H1 (cell line): ENCODE measurements at regions not wholly inside any gene's neighbourhood (a gene's known extent, or its start where the extent isn't known, plus 50 kb on each side); places are given as distances from the start of the nearest gene placed in this dataset.

ENCODE experiments used
- CTCF ChIA-PET: fragments of 300-600 bp; sonication (Branson Sonifier 250); formaldehyde crosslinking; loops from one replicate; lab custom pipeline; 2021; ENCODE audit not compliant: partially characterized antibody; lab: Charles Lee
- POLR2A ChIA-PET: fragments of 300-600 bp; sonication (Branson Sonifier 250); formaldehyde crosslinking; loops from one replicate; lab custom pipeline; 2021; ENCODE audit warnings: inconsistent platforms; ENCODE audit not compliant: partially characterized antibody; lab: Charles Lee
- DNase-seq, 2 experiments: peaks; one replicate each; pipeline versions ENCODE4 v3.0.0 to v3.0.0-alpha.2; 2010 to 2022; ENCODE audit warnings: low spot score in 2 of 2, low read depth in 1 of 2, mixed read lengths in 1 of 2
- FAIRE-seq: peaks from 2 replicates; lab custom pipeline; 2011; peaks lifted over from hg19 to GRCh38; lab: Jason Lieb, UNC
- H2AFZ ChIP-seq: 2 replicates; pipeline ENCODE4 v1.8.1; 2012; ENCODE audit warnings: low read length, inconsistent platforms
- H2AK5ac ChIP-seq: 2 replicates; pipeline ENCODE4 v1.6.1; 2013; ENCODE audit warnings: low read depth, low read length
- H2BK120ac ChIP-seq: replicated peaks from 2 replicates; pipeline ENCODE3; 2013; ENCODE audit warnings: low read depth, low read length, inconsistent platforms
- H2BK12ac ChIP-seq: 2 replicates; pipeline ENCODE4 v1.6.1; 2013; ENCODE audit warnings: low read depth, low read length
- H2BK15ac ChIP-seq: 2 replicates; pipeline ENCODE4 v1.6.1; 2013; ENCODE audit warnings: low read length
- H2BK20ac ChIP-seq: 2 replicates; pipeline ENCODE4 v1.6.1; 2013; ENCODE audit warnings: low read length
- H2BK5ac ChIP-seq: 2 replicates; pipeline ENCODE4 v1.6.1; 2013; ENCODE audit warnings: low read depth, low read length
- H3K14ac ChIP-seq: 2 replicates; pipeline ENCODE4 v1.6.1; 2013; ENCODE audit warnings: inconsistent platforms; ENCODE audit not compliant: insufficient read length
- H3K18ac ChIP-seq: 2 replicates; pipeline ENCODE4 v1.6.1; 2013; ENCODE audit warnings: low read length; ENCODE audit errors: extremely low read depth
- H3K23ac ChIP-seq: 2 replicates; pipeline ENCODE4 v1.6.1; 2013; ENCODE audit warnings: inconsistent platforms; ENCODE audit not compliant: insufficient read length
- H3K23me2 ChIP-seq: 2 replicates; pipeline ENCODE4 v1.6.1; 2013; ENCODE audit warnings: low read depth, low read length
- H3K27ac ChIP-seq: 2 replicates; pipeline ENCODE4 v1.6.1; 2011; ENCODE audit warnings: low read depth, low read length, inconsistent platforms
- H3K27me3 ChIP-seq, 4 experiments: replicated peaks in 1 of 4; 1 replicate in 1 of 4; 2 replicates in 3 of 4; pipeline versions ENCODE4 v1.6.1 to v1.8.1; 2011 to 2013; ENCODE audit warnings: low read length in 3 of 4, mild to moderate bottlenecking in 3 of 4, inconsistent platforms in 2 of 4, mixed read lengths in 2 of 4, moderate library complexity in 1 of 4; ENCODE audit not compliant: control insufficient read depth in 3 of 4, insufficient read depth in 3 of 4; ENCODE audit errors: extremely low read depth in 1 of 4
- H3K36me3 ChIP-seq, 4 experiments: 2 replicates each; pipeline versions ENCODE4 v1.6.1 to v1.8.1; 2011 to 2013; ENCODE audit warnings: mild to moderate bottlenecking in 4 of 4, low read length in 3 of 4, moderate library complexity in 2 of 4, control low read depth in 1 of 4, inconsistent platforms in 1 of 4; ENCODE audit not compliant: insufficient read depth in 4 of 4, control insufficient read depth in 2 of 4
- H3K4ac ChIP-seq: replicated peaks from 2 replicates; pipeline ENCODE3; 2013; ENCODE audit warnings: low read length, low read depth, mixed read lengths, inconsistent platforms; ENCODE audit not compliant: insufficient read length
- H3K4me1 ChIP-seq, 4 experiments: replicated peaks in 1 of 4; 1 replicate in 1 of 4; 2 replicates in 3 of 4; pipeline versions ENCODE4 v1.6.1 to v1.8.1; 2011 to 2013; ENCODE audit warnings: low read length in 3 of 4, inconsistent platforms in 2 of 4, mixed read lengths in 1 of 4; ENCODE audit not compliant: insufficient read depth in 4 of 4, control insufficient read depth in 3 of 4
- H3K4me2 ChIP-seq, 2 experiments: 2 replicates each; pipeline versions ENCODE4 v1.6.1 to v1.8.1; 2011 to 2013; ENCODE audit warnings: low read depth in 2 of 2, low read length in 2 of 2, control low read depth in 1 of 2, inconsistent platforms in 1 of 2, mild to moderate bottlenecking in 1 of 2; ENCODE audit not compliant: insufficient read depth in 1 of 2
- H3K4me3 ChIP-seq, 4 experiments: fragments of 200-600, 300-600 bp in 1 of 4; sonication (generic), shearing (Covaris generic), sonication (Bioruptor Twin) in 1 of 4; 2 replicates each; pipeline versions ENCODE4 v1.5.1 to v1.8.1; 2011 to 2016; ENCODE audit warnings: low read length in 4 of 4, low read depth in 3 of 4, control low read depth in 2 of 4, inconsistent platforms in 2 of 4, mild to moderate bottlenecking in 2 of 4, mixed read lengths in 1 of 4, moderate library complexity in 1 of 4; ENCODE audit not compliant: insufficient read depth in 2 of 4; ENCODE audit errors: extremely low read depth in 1 of 4
- H3K56ac ChIP-seq: replicated peaks from 2 replicates; pipeline ENCODE3; 2013; ENCODE audit warnings: low read depth, mild to moderate bottlenecking, mixed read lengths, low read length, inconsistent platforms; ENCODE audit not compliant: insufficient read length
- H3K79me1 ChIP-seq: 2 replicates; pipeline ENCODE4 v1.6.1; 2013; ENCODE audit warnings: low read depth, low read length, control low read depth
- H3K79me2 ChIP-seq, 2 experiments: 2 replicates each; pipeline versions ENCODE4 v1.6.1 to v1.8.1; 2012 to 2013; ENCODE audit warnings: low read length in 2 of 2, mild to moderate bottlenecking in 2 of 2, inconsistent platforms in 1 of 2; ENCODE audit not compliant: insufficient read depth in 2 of 2, control insufficient read depth in 1 of 2
- H3K9ac ChIP-seq, 4 experiments: replicated peaks in 1 of 4; 1 replicate in 1 of 4; 2 replicates in 3 of 4; pipeline versions ENCODE4 v1.6.1 to v1.8.1; 2011 to 2013; ENCODE audit warnings: low read depth in 3 of 4, low read length in 3 of 4, control low read depth in 2 of 4, mild to moderate bottlenecking in 2 of 4, moderate library complexity in 2 of 4, inconsistent platforms in 1 of 4; ENCODE audit errors: extremely low read depth in 1 of 4
- H3K9me3 ChIP-seq, 2 experiments: 2 replicates each; pipeline versions ENCODE4 v1.6.1 to v1.8.1; 2012 to 2013; ENCODE audit warnings: mild to moderate bottlenecking in 2 of 2, moderate library complexity in 2 of 2, control low read depth in 1 of 2, inconsistent platforms in 1 of 2, low read depth in 1 of 2, low read length in 1 of 2, mixed read lengths in 1 of 2; ENCODE audit not compliant: insufficient read depth in 2 of 2
- H4K20me1 ChIP-seq, 2 experiments: replicated peaks in 1 of 2; 2 replicates each; pipeline versions ENCODE3 to v1.8.1; 2011 to 2013; ENCODE audit warnings: inconsistent platforms in 2 of 2, low read length in 2 of 2, mild to moderate bottlenecking in 1 of 2; ENCODE audit not compliant: insufficient read depth in 2 of 2, control insufficient read depth in 1 of 2
- H4K5ac ChIP-seq: 2 replicates; pipeline ENCODE4 v1.6.1; 2013; ENCODE audit warnings: low read length, low read depth, mixed read lengths, inconsistent platforms; ENCODE audit not compliant: insufficient read length
- H4K8ac ChIP-seq: 2 replicates; pipeline ENCODE4 v1.8.0; 2013; ENCODE audit warnings: mild to moderate bottlenecking, moderate library complexity, low read length, inconsistent platforms; ENCODE audit not compliant: insufficient read depth; ENCODE audit errors: extremely low read depth
- H4K91ac ChIP-seq: replicated peaks from 2 replicates; pipeline ENCODE3; 2013; ENCODE audit warnings: low read length, mixed read lengths, inconsistent platforms; ENCODE audit not compliant: insufficient read length
- BRCA1 ChIP-seq: IDR thresholded peaks from 2 replicates; pipeline ENCODE4 v1.6.1; 2012; ENCODE audit warnings: low read depth, low read length, improper control_type of control experiment
- CEBPB ChIP-seq: IDR thresholded peaks from 2 replicates; pipeline ENCODE4 v1.6.1; 2012; ENCODE audit warnings: low read depth, low read length
- FOSL1 ChIP-seq: IDR thresholded peaks from 2 replicates; pipeline ENCODE4 v1.6.1; 2011; ENCODE audit warnings: mild to moderate bottlenecking, low read depth, low read length, moderate library complexity; ENCODE audit not compliant: insufficient read depth
- JUN ChIP-seq: IDR thresholded peaks from 2 replicates; pipeline ENCODE4 v1.6.1; 2011; ENCODE audit warnings: low read depth, mild to moderate bottlenecking, improper control_type of control experiment, low read length
- JUND ChIP-seq: IDR thresholded peaks from 2 replicates; pipeline ENCODE4 v1.6.1; 2011; ENCODE audit warnings: mild to moderate bottlenecking, improper control_type of control experiment, low read length
- POLR2A ChIP-seq, 2 experiments: IDR thresholded peaks; 1 replicate in 1 of 2; 2 replicates in 1 of 2; pipeline ENCODE4 v1.6.1; 2011; ENCODE audit warnings: low read depth in 2 of 2, low read length in 2 of 2, mild to moderate bottlenecking in 2 of 2; ENCODE audit errors: control extremely low read depth in 1 of 2
- POU5F1 ChIP-seq: IDR thresholded peaks from 2 replicates; pipeline ENCODE4 v1.6.1; 2011; ENCODE audit warnings: low read depth, mild to moderate bottlenecking, low read length, moderate library complexity
- RFX5 ChIP-seq: IDR thresholded peaks from 2 replicates; pipeline ENCODE4 v1.6.1; 2011; ENCODE audit warnings: low read depth, low read length, improper control_type of control experiment, borderline replicate concordance
- SIRT6 ChIP-seq: IDR thresholded peaks from one replicate; pipeline ENCODE4 v1.7.1; 2012; ENCODE audit warnings: low read length, inconsistent platforms
- SIX5 ChIP-seq: IDR thresholded peaks from 2 replicates; pipeline ENCODE4 v1.6.1; 2011; ENCODE audit warnings: mild to moderate bottlenecking, low read depth, low read length
- SP4 ChIP-seq: IDR thresholded peaks from 2 replicates; pipeline ENCODE4 v1.6.1; 2012; ENCODE audit warnings: low read length, inconsistent platforms
- TAF1 ChIP-seq: IDR thresholded peaks from 2 replicates; pipeline ENCODE4 v1.6.1; 2011; ENCODE audit warnings: mild to moderate bottlenecking, low read depth, low read length
- YY1 ChIP-seq: IDR thresholded peaks from 2 replicates; pipeline ENCODE4 v1.6.1; 2011; ENCODE audit warnings: low read depth, mild to moderate bottlenecking, low read length
- WGBS, 2 experiments: shearing (Covaris generic) in 1 of 2; methylation state at CpG; one replicate each; pipeline versions ENCODE4 v1.1.6 to v1.1.7; 2013 to 2015; ENCODE audit warnings: low lambda C conversion rate in 2 of 2, mixed read lengths in 2 of 2, inconsistent platforms in 1 of 2, low coverage in 1 of 2, missing lambda C conversion rate in 1 of 2; ENCODE audit not compliant: insufficient replicate concordance in 2 of 2, insufficient coverage in 1 of 2, insufficient read length in 1 of 2; ENCODE audit errors: extremely low coverage in 1 of 2, missing lambda C conversion rate in 1 of 2; 5-methylcytosine and 5-hydroxymethylcytosine counted together
- TF ChIP-seq, protein P1 (sequence below): IDR thresholded peaks from 2 replicates; pipeline ENCODE4 v1.6.1; 2012; ENCODE audit warnings: low read length, inconsistent platforms

- H3K9ac ChIP-seq = no peak overlapping the region
- H3K14ac ChIP-seq = no peak overlapping the region
- H2BK12ac ChIP-seq = no peak overlapping the region
- H4K5ac ChIP-seq = no peak overlapping the region
- H3K79me2 ChIP-seq = no peaks in the 10 kb centered on the region
- H2AK5ac ChIP-seq = no peak overlapping the region
- H3K23ac ChIP-seq = no peak overlapping the region
- H3K27ac ChIP-seq = no peak overlapping the region
- no peaks in the 10 kb centered on the region for H4K20me1 ChIP-seq
- no peak overlapping the region for H4K8ac ChIP-seq
- no peak overlapping the region for H2BK20ac ChIP-seq
- H3K36me3 ChIP-seq = no peaks in the 10 kb centered on the region
- no peaks in the 10 kb centered on the region for H3K79me1 ChIP-seq
- DNase-seq (no peak), FAIRE-seq (no peak)
- no peak overlapping the region for H2AFZ ChIP-seq
- 100% methylated on average over 17 of the region's 23 CpGs; no CpG with 5 or more reads in 1 of the 2 experiments for WGBS, 2 experiments
- TF ChIP-seq YY1 (no peak), SIRT6 (no peak), POLR2A (IDR thresholded peaks at IDR 0.05; ENCODE audit: control extremely low read depth in 1 of 2, low read depth in 2 of 2, low read length in 2 of 2) (no peak), TAF1 (no peak), JUND (no peak), POU5F1 (no peak), SIX5 (no peak), FOSL1 (no peak), RFX5 (no peak), SP4 (no peak), JUN (no peak), BRCA1 (no peak), CEBPB (no peak)
- TF ChIP-seq, protein P1, sequence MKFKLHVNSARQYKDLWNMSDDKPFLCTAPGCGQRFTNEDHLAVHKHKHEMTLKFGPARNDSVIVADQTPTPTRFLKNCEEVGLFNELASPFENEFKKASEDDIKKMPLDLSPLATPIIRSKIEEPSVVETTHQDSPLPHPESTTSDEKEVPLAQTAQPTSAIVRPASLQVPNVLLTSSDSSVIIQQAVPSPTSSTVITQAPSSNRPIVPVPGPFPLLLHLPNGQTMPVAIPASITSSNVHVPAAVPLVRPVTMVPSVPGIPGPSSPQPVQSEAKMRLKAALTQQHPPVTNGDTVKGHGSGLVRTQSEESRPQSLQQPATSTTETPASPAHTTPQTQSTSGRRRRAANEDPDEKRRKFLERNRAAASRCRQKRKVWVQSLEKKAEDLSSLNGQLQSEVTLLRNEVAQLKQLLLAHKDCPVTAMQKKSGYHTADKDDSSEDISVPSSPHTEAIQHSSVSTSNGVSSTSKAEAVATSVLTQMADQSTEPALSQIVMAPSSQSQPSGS = no peak
- H3K56ac ChIP-seq = no peak overlapping the region
- CTCF ChIA-PET = interaction anchor here (1.2 kb wide), 1 partner anchor 64 kb away, joined by 3 read pairs; no protein-coding TSS in a partner anchor
- H3K4me3 ChIP-seq = no peak overlapping the region
- H2BK15ac ChIP-seq = no peak overlapping the region
- H3K4me1 ChIP-seq = no peaks in the 10 kb centered on the region
- H3K9me3 ChIP-seq = peaks cover 0 to 4% of the 10 kb centered on the region in 2 experiments; a peak in 1 of 4 replicates
- POLR2A ChIA-PET = interaction anchor here (0.5 kb wide), 1 partner anchor 579 kb away, joined by 3 read pairs; no protein-coding TSS in a partner anchor
- no peaks in the 10 kb centered on the region for H3K23me2 ChIP-seq
- H2BK5ac ChIP-seq = no peak overlapping the region
- no peak overlapping the region for H2BK120ac ChIP-seq
- H4K91ac ChIP-seq = no peak overlapping the region
- no peak overlapping the region for H3K4me2 ChIP-seq
- H3K27me3 ChIP-seq = no peaks in the 10 kb centered on the region
- H3K18ac ChIP-seq = no peak overlapping the region
- no peak overlapping the region for H3K4ac ChIP-seq
These were observed 81.4 kb upstream of the BCHE start for GRCh38 chr3:165918657-165918979.
